Heart right ventricle (tissue), 16 donors: ENCODE measurements at regions not wholly inside any gene's neighbourhood (a gene's known extent, or its start where the extent isn't known, plus 50 kb on each side); places are given as distances from the start of the nearest gene placed in this dataset.

ENCODE experiments used
- ATAC-seq, 8 donors: fragments of 200-7000 bp; cut with Tn5 transposase; one replicate each; pipeline ENCODE4 v1.9.1; 2020; ENCODE audit warnings: mild to moderate bottlenecking in 8 of 8, moderate library complexity in 8 of 8, moderate number of reproducible peaks in 1 of 8
- DNase-seq, 2 donors: peaks; one replicate each; pipeline ENCODE4 v3.0.0-alpha.2; 2020
- H3K27ac ChIP-seq, 10 donors: fragments of 200-600 bp; sonication (generic) in 2 of 10; one replicate each; pipeline versions ENCODE4 v1.5.0 to v1.8.0; 2020 to 2022; ENCODE audit warnings: mild to moderate bottlenecking in 3 of 10
- H3K27me3 ChIP-seq, 7 donors: fragments of 200-600 bp; one replicate each; pipeline ENCODE4 v1.8.0; 2021 to 2022; ENCODE audit warnings: mild to moderate bottlenecking in 2 of 7
- H3K36me3 ChIP-seq, 9 donors: fragments of 200-600 bp; sonication (generic) in 1 of 9; one replicate each; pipeline versions ENCODE4 v1.5.0 to v1.8.0; 2020 to 2022; ENCODE audit warnings: mild to moderate bottlenecking in 2 of 9
- H3K4me1 ChIP-seq, 9 donors: fragments of 200-600 bp; sonication (generic) in 1 of 9; one replicate each; pipeline versions ENCODE4 v1.5.0 to v1.8.0; 2020 to 2022; ENCODE audit warnings: mild to moderate bottlenecking in 4 of 9
- H3K4me3 ChIP-seq, 10 donors: fragments of 200-600 bp; sonication (generic) in 2 of 10; one replicate each; pipeline versions ENCODE4 v1.5.0 to v1.8.0; 2020 to 2022; ENCODE audit warnings: mild to moderate bottlenecking in 7 of 10, moderate library complexity in 2 of 10
- H3K9me3 ChIP-seq, 11 donors: fragments of 200-600 bp in 10 of 11; sonication (generic) in 2 of 11; one replicate each; pipeline versions ENCODE4 v1.5.0 to v1.8.0; 2013 to 2022; ENCODE audit warnings: mild to moderate bottlenecking in 2 of 11, control low read depth in 1 of 11, moderate library complexity in 1 of 11
- CTCF ChIP-seq, 9 donors: fragments of 200-600 bp; sonication (generic) in 2 of 9; IDR thresholded peaks; one replicate each; pipeline versions ENCODE4 v1.5.0 to v1.8.0; 2021 to 2022; ENCODE audit warnings: antibody characterized with exemption in 9 of 9, mild to moderate bottlenecking in 5 of 9, moderate library complexity in 1 of 9
- WGBS, 2 donors: extraction: QIAGEN DNeasy Blood & Tissue Kit; methylation state at CpG; one replicate each; pipeline ENCODE4 v1.1.7; 2013; ENCODE audit warnings: inconsistent platforms in 1 of 2; 5-methylcytosine and 5-hydroxymethylcytosine counted together
- intact Hi-C, 10 donors: fragments of 100-400 bp; cut with DNase I; formaldehyde crosslinking; loops; one replicate each; pipeline versions ENCODE4 v1.11.1 to v1.14.2; 2022
- donor health status: Arrhythmogenic right ventricular cardiomyopathy.
- donor health status: ischemic (EF 13 %, LVEDD 7.1; RV severe dilation, severe dysfunction).
- donor health status: healthy with polysubstance abuse.
- donor health status: DM: no; HTN: yes; CAD: no.
- donor health status: DM: no; HTN: no; CAD: no.
- donor health status: ischemic (EF 25% LVEDD 6.9; RV normal size, moderate dysfunction).
- donor health status: ischemic (EF 25% LVEDD 5.7; RV mildly dilated, moderate dysfunction).
- donor health status: healthy.
- donor health status: DM: yes; HTN: yes; CAD: no.
- donor health status: Ischemic cardiomyopathy.
- donor health status: ischemic (EF 35%, LVEDD 5.7; RV mildly dilated, moderate dysfunction).
- donor health status: nonischemic (EF 11% LVEDD 7.7; RV severe dilation, severe dysfunction).
- donor health status: DM: yes; HTN: yes; CAD: no.
- donor health status: PGD.
- donor health status: ischemic (EF 29% LVEDD 5.4; RV normal size, mild dysfunction).
- donor health status: nonischemic (EF 23%, LVEDD 6.1; RV moderate dilation, normal function).

- no peaks in the 10 kb centered on the region for H3K9me3 ChIP-seq
- H3K4me3 ChIP-seq, result no peak overlapping the region
- no peak overlapping the region for H3K27ac ChIP-seq
- no peak for TF ChIP-seq CTCF (IDR thresholded peaks at IDR 0.05)
- intact Hi-C loops, result loop anchor here in 1 of 10 donors (5.0 kb wide), 1 partner anchor 199 kb away; no protein-coding TSS in a partner anchor
- 79 to 89% methylated on average over 3 of the region's 3 CpGs for WGBS, 2 donors
- peaks cover 0 to 20% (median 0%) of the 10 kb centered on the region in 7 donors for H3K27me3 ChIP-seq
- DNase-seq, result no peak
- ATAC-seq, result no peak
- no peaks in the 10 kb centered on the region for H3K36me3 ChIP-seq
- H3K4me1 ChIP-seq, result peaks cover 0 to 15% (median 0%) of the 10 kb centered on the region in 9 donors
These were observed 61.5 kb upstream of the F3 start for GRCh38 chr1:94602802-94603625.

- no peaks in the 10 kb centered on the region for H3K36me3 ChIP-seq
- 53 to 61% methylated on average over 9 of the region's 9 CpGs for WGBS, 2 donors
- peaks cover 0 to 20% (median 0%) of the 10 kb centered on the region in 7 donors for H3K27me3 ChIP-seq
- ATAC-seq (peak in 2 of 8 donors; percentile 14 to 38), DNase-seq (no peak)
- intact Hi-C loops, result loop anchor here in 1 of 10 donors (5.0 kb wide), 1 partner anchor 200 kb away; no protein-coding TSS in a partner anchor
- H3K9me3 ChIP-seq, result no peaks in the 10 kb centered on the region
- TF ChIP-seq CTCF (IDR thresholded peaks at IDR 0.05), result no peak
- peak overlapping the region in 1 of 10 donors; percentile 17 for H3K27ac ChIP-seq
- peak overlapping the region in 1 of 10 donors; percentile 22 for H3K4me3 ChIP-seq
- peaks cover 0 to 15% (median 0%) of the 10 kb centered on the region in 9 donors for H3K4me1 ChIP-seq
These were observed 60.8 kb upstream of the F3 start for GRCh38 chr1:94602316-94602715.

GRCh38 chr1:94600556-94600955, 59.0 kb upstream of the F3 start:
- Histone ChIP-seq H3K36me3 (no peaks in the 10 kb centered on the region), H3K27ac (no peak overlapping the region), H3K27me3 (peaks cover 0 to 20% (median 0%) of the 10 kb centered on the region in 7 donors), H3K4me3 (no peak overlapping the region), H3K9me3 (no peaks in the 10 kb centered on the region), H3K4me1 (peaks cover 0 to 15% (median 0%) of the 10 kb centered on the region in 9 donors)
- intact Hi-C loops, result loop anchor here in 1 of 10 donors (5.0 kb wide), 1 partner anchor 202 kb away; no protein-coding TSS in a partner anchor
- peak in 2 of 8 donors; percentile 25 to 28 for ATAC-seq
- no peak for TF ChIP-seq CTCF (IDR thresholded peaks at IDR 0.05)
- no peak for DNase-seq
- WGBS, 2 donors, result 75 to 87% methylated on average over 2 of the region's 2 CpGs

- ATAC-seq (peak; percentile 68 to 90 (median 82)), DNase-seq (peak in 1 of 2 donors; percentile 34)
- Histone ChIP-seq H3K27ac (no peak overlapping the region), H3K9me3 (no peaks in the 10 kb centered on the region), H3K27me3 (peaks cover 0 to 20% (median 0%) of the 10 kb centered on the region in 7 donors), H3K4me3 (no peak overlapping the region), H3K36me3 (no peaks in the 10 kb centered on the region), H3K4me1 (peaks cover 0 to 15% (median 0%) of the 10 kb centered on the region in 9 donors)
- 77 to 80% methylated on average over 11 of the region's 11 CpGs for WGBS, 2 donors
- TF ChIP-seq CTCF (IDR thresholded peaks at IDR 0.05), result peak; percentile 11 to 67 (median 59)
- intact Hi-C loops, result loop anchor here in 6 of 10 donors (5.0 to 10.0 kb wide), 5 partner anchors 57 to 203 kb away; partner anchors contain the start of gene F3 (in 3 of the 6)
These were observed 57.7 kb upstream of the F3 start for GRCh38 chr1:94599095-94599813.
